ENCODE measurements at regions not wholly inside any gene's neighbourhood (a gene's known extent, or its start where the extent isn't known, plus 50 kb on each side); places are given as distances from the start of the nearest gene placed in this dataset.

DNA sequence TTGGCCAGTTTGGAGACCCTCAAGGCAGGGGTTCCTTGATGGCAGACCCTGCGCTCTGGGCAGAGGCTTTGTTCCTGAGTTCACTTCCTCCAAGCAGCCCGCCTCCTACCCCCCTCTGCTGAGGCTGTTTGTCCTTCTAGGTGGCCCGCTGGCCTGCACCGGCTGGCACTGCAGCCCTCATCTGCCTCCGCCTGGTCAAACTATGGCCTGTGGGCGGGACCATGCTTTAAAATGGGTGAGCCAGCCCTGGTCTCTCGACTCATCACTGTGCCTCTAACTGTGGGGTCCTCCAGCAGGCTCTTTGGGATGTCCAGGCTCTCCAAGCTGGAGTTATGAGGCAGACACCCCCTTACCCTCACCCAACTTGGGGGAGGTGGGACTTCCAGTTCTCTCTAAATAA, 78.9 kb upstream of the SLC22A11 start:
- Histone ChIP-seq H3K9me3 (ENCODE audit: low read depth, low read length) (no peaks in the 10 kb centered on the region), H3K36me3 (ENCODE audit: insufficient read depth, low read length) (no peaks in the 10 kb centered on the region), H2AFZ (ENCODE audit: low read length) (no peak overlapping the region), H3K4me3 (ENCODE audit: insufficient read depth, low read length) (no peak overlapping the region), H4K20me1 (ENCODE audit: insufficient read depth, low read length) (no peaks in the 10 kb centered on the region), H3K4me1 (ENCODE audit: insufficient read depth, low read length) (no peaks in the 10 kb centered on the region), H3K27ac (ENCODE audit: low read depth, low read length) (no peak overlapping the region), H3K27me3 (ENCODE audit: insufficient read depth, low read length) (peaks cover 36% of the 10 kb centered on the region), H3K79me2 (ENCODE audit: insufficient read depth, low read length) (no peaks in the 10 kb centered on the region), H3K4me2 (ENCODE audit: insufficient read depth, low read length) (no peak overlapping the region)
- TF ChIP-seq, protein P1, sequence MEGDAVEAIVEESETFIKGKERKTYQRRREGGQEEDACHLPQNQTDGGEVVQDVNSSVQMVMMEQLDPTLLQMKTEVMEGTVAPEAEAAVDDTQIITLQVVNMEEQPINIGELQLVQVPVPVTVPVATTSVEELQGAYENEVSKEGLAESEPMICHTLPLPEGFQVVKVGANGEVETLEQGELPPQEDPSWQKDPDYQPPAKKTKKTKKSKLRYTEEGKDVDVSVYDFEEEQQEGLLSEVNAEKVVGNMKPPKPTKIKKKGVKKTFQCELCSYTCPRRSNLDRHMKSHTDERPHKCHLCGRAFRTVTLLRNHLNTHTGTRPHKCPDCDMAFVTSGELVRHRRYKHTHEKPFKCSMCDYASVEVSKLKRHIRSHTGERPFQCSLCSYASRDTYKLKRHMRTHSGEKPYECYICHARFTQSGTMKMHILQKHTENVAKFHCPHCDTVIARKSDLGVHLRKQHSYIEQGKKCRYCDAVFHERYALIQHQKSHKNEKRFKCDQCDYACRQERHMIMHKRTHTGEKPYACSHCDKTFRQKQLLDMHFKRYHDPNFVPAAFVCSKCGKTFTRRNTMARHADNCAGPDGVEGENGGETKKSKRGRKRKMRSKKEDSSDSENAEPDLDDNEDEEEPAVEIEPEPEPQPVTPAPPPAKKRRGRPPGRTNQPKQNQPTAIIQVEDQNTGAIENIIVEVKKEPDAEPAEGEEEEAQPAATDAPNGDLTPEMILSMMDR (IDR thresholded peaks at IDR 0.05; ENCODE audit: extremely low read depth, low read depth, low read length): no peak
- DNase-seq (ENCODE audit: insufficient read length, low spot score, missing footprints): no peak

DNA sequence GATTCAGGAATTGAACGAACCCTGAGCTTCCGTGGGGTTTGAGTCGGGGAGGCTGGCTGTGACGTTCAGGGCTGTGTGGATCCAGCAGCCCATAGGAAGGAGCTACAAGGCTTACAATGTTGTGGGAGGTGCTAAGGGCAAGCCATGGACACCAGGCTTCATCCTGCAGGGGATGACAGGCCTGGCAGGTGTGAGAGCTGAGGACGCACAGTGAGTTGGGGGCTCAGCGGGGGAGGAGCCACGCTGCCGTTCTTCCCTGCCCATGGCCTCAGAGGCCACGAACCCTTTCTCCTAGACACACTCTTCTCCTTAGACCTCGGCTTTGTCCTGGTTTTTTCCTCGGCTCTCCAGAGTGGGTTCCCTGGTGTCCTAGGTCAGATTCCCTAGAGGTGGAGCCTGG, 78.1 kb upstream of the SLC22A11 start:
- no peaks in the 10 kb centered on the region for H3K79me2 ChIP-seq (ENCODE audit: insufficient read depth, low read length)
- no peak overlapping the region for H3K4me2 ChIP-seq (ENCODE audit: insufficient read depth, low read length)
- peaks cover 40% of the 10 kb centered on the region for H3K27me3 ChIP-seq (ENCODE audit: insufficient read depth, low read length)
- no peaks in the 10 kb centered on the region for H4K20me1 ChIP-seq (ENCODE audit: insufficient read depth, low read length)
- no peaks in the 10 kb centered on the region for H3K36me3 ChIP-seq (ENCODE audit: insufficient read depth, low read length)
- no peak overlapping the region for H2AFZ ChIP-seq (ENCODE audit: low read length)
- TF ChIP-seq, protein P1 (IDR thresholded peaks at IDR 0.05; ENCODE audit: extremely low read depth, low read depth, low read length): no peak
- DNase-seq (ENCODE audit: insufficient read length, low spot score, missing footprints): no peak
- no peaks in the 10 kb centered on the region for H3K9me3 ChIP-seq (ENCODE audit: low read depth, low read length)
- no peaks in the 10 kb centered on the region for H3K4me1 ChIP-seq (ENCODE audit: insufficient read depth, low read length)
- H3K4me3 ChIP-seq (ENCODE audit: insufficient read depth, low read length): no peak overlapping the region
- no peak overlapping the region for H3K27ac ChIP-seq (ENCODE audit: low read depth, low read length)

DNA sequence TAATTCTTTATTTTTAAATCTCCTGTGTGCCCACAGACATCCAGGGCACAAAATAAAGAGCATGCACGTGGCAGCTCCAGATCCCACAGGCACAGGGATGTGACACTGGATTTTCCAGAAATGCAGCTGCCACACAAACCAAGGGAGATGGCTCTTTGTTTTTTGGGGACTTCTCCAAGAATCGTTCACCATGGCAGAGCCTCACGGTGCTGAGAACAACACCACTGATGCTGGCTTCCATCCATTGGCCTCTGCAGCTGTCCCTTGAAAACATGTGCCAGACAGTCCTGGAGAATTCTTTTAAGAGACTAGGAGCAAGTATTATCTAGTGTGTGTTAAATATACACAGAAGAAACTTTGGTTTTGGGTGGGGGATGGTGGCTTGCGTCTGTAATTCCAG, 73.2 kb upstream of the SLC22A11 start:
- H3K27ac ChIP-seq (ENCODE audit: low read depth, low read length): no peak overlapping the region
- H3K27me3 ChIP-seq (ENCODE audit: insufficient read depth, low read length): peaks cover 35% of the 10 kb centered on the region
- H3K4me1 ChIP-seq (ENCODE audit: insufficient read depth, low read length): no peaks in the 10 kb centered on the region
- H3K36me3 ChIP-seq (ENCODE audit: insufficient read depth, low read length): no peaks in the 10 kb centered on the region
- H4K20me1 ChIP-seq (ENCODE audit: insufficient read depth, low read length): no peaks in the 10 kb centered on the region
- no peak overlapping the region for H3K4me2 ChIP-seq (ENCODE audit: insufficient read depth, low read length)
- no peak overlapping the region for H2AFZ ChIP-seq (ENCODE audit: low read length)
- TF ChIP-seq, protein P1 (IDR thresholded peaks at IDR 0.05; ENCODE audit: extremely low read depth, low read depth, low read length): no peak
- H3K4me3 ChIP-seq (ENCODE audit: insufficient read depth, low read length): no peak overlapping the region
- H3K79me2 ChIP-seq (ENCODE audit: insufficient read depth, low read length): no peaks in the 10 kb centered on the region
- no peaks in the 10 kb centered on the region for H3K9me3 ChIP-seq (ENCODE audit: low read depth, low read length)
- no peak for DNase-seq (ENCODE audit: insufficient read length, low spot score, missing footprints)

DNA sequence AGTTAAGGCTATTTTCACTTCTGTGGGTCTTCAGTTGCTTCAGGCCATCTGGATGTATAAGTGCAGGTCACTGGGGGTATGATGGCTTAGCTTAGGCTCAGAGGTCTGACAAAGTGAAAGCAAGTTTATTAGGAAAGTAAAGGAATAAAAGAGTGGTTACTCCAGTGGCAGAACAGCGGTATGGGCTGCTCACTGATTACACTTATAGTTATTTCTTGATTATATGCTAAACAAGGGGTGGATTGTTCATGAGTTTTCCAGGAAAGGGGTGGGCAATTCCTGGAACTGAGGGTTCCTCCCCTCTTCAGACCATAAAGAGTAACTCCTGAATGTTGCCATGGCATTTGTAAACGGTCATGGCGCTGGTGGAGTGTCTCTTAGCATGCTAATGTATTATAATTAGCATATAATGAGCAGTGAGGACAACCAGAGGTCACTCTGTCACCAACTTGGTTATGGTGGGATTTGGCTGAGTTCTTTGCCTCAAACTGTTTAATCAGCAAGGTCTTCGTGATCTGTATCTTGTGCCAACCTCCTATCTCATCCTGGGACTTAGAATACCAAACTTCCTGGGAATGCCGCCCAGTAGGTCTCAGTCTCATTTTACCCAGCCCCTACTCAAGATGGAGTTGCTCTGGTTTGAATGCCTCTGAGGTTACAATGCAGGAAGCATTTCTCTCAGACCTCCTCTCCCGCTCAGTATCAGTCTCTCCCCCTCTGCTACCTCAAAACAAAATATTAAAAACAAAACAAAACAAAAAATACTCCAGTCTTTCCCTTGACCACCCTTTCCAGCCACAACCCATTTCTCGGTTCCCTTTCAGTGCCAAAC, 71.3 kb upstream of the SLC22A11 start:
- no peak for DNase-seq (ENCODE audit: insufficient read length, low spot score, missing footprints)
- no peaks in the 10 kb centered on the region for H3K4me1 ChIP-seq (ENCODE audit: insufficient read depth, low read length)
- TF ChIP-seq, protein P1 (IDR thresholded peaks at IDR 0.05; ENCODE audit: extremely low read depth, low read depth, low read length): no peak

More for the DNA sequence above, 71.3 kb upstream of the SLC22A11 start:
- H4K20me1 ChIP-seq (ENCODE audit: insufficient read depth, low read length): no peaks in the 10 kb centered on the region
- H3K4me3 ChIP-seq (ENCODE audit: insufficient read depth, low read length): no peak overlapping the region
- H3K4me2 ChIP-seq (ENCODE audit: insufficient read depth, low read length): no peak overlapping the region
- H3K9me3 ChIP-seq (ENCODE audit: low read depth, low read length): no peaks in the 10 kb centered on the region
- H3K79me2 ChIP-seq (ENCODE audit: insufficient read depth, low read length): no peaks in the 10 kb centered on the region
- no peak overlapping the region for H2AFZ ChIP-seq (ENCODE audit: low read length)
- H3K27ac ChIP-seq (ENCODE audit: low read depth, low read length): no peak overlapping the region
- peaks cover 29% of the 10 kb centered on the region for H3K27me3 ChIP-seq (ENCODE audit: insufficient read depth, low read length)
- no peaks in the 10 kb centered on the region for H3K36me3 ChIP-seq (ENCODE audit: insufficient read depth, low read length)

Data from osteoblast (primary cell).